Stimulated activated CD8-positive, alpha-beta memory T cell treated with anti-CD3 and anti-CD28 coated beads, Interleukin-7, amount 100 ng/mL, for 4 hours (primary cell): ENCODE measurements at regions not wholly inside any gene's neighbourhood (a gene's known extent, or its start where the extent isn't known, plus 50 kb on each side); places are given as distances from the start of the nearest gene placed in this dataset.
A peak's percentile ranks its signal among the peaks of the same experiment; 100 is the strongest.
"Not testable (repeated sequence)": the region's sequence is repeated elsewhere in the genome, so short reads cannot be mapped to it uniquely, and the experiment has no call there.

ENCODE experiments used
- DNase-seq, 2 donors: peaks; one replicate each; pipeline ENCODE4 v3.0.0-alpha.2; 2020; ENCODE audit warnings: low read depth in 2 of 2

GRCh38 chr5:155616779-155617392 is 603.3 kb downstream of the KIF4B start:
- peak in 1 of 2 donors; percentile 8 for DNase-seq

GRCh38 chr5:155619688-155620087 is 606.1 kb downstream of the KIF4B start:
- DNase-seq, result no peak

- DNase-seq, result no peak
Measured at GRCh38 chr5:155620821-155621410, 607.4 kb downstream of the KIF4B start.

GRCh38 chr5:155624597-155625241 is 611.2 kb downstream of the KIF4B start:
- DNase-seq, result no peak

GRCh38 chr5:155625315-155625714 is 611.8 kb downstream of the KIF4B start:
- no peak for DNase-seq

GRCh38 chr5:155625897-155626543 is 612.5 kb downstream of the KIF4B start:
- no peak for DNase-seq

- no peak for DNase-seq
Measured at GRCh38 chr5:155626592-155626991, 613.0 kb downstream of the KIF4B start.

- DNase-seq, result no peak
Measured at GRCh38 chr5:155628346-155628745, 614.8 kb downstream of the KIF4B start.

- DNase-seq, result no peak
Measured at GRCh38 chr5:155629597-155629996, 616.0 kb downstream of the KIF4B start.

GRCh38 chr5:155631116-155631515 is 617.6 kb downstream of the KIF4B start:
- no peak for DNase-seq

GRCh38 chr5:155633338-155633957 is 619.9 kb downstream of the KIF4B start:
- no peak for DNase-seq

- DNase-seq, result no peak
Measured at GRCh38 chr5:155649666-155650065, 636.1 kb downstream of the KIF4B start.

- no peak for DNase-seq
Measured at GRCh38 chr5:155655569-155655968, 642.0 kb downstream of the KIF4B start.

- DNase-seq, result no peak
Measured at GRCh38 chr5:155661859-155662258, 648.3 kb downstream of the KIF4B start.

GRCh38 chr5:155665361-155665760 is 651.8 kb downstream of the KIF4B start:
- no peak for DNase-seq

- not testable (repeated sequence) for DNase-seq
Measured at GRCh38 chr5:155672001-155672400, 655.0 kb upstream of the SGCD start.

- no peak for DNase-seq
Measured at GRCh38 chr5:155676967-155677366, 650.0 kb upstream of the SGCD start.

- DNase-seq, result no peak
Measured at GRCh38 chr5:155678371-155678770, 648.6 kb upstream of the SGCD start.

- DNase-seq, result no peak
Measured at GRCh38 chr5:155679530-155679929, 647.4 kb upstream of the SGCD start.

- DNase-seq, result no peak
Measured at GRCh38 chr5:155684417-155684816, 642.5 kb upstream of the SGCD start.

- DNase-seq, result no peak
Measured at GRCh38 chr5:155686131-155686530, 640.8 kb upstream of the SGCD start.

GRCh38 chr5:155689406-155689805 is 637.6 kb upstream of the SGCD start:
- no peak for DNase-seq
